ENCODE measurements at regions not wholly inside any gene's neighbourhood (a gene's known extent, or its start where the extent isn't known, plus 50 kb on each side); places are given as distances from the start of the nearest gene placed in this dataset.

DNA sequence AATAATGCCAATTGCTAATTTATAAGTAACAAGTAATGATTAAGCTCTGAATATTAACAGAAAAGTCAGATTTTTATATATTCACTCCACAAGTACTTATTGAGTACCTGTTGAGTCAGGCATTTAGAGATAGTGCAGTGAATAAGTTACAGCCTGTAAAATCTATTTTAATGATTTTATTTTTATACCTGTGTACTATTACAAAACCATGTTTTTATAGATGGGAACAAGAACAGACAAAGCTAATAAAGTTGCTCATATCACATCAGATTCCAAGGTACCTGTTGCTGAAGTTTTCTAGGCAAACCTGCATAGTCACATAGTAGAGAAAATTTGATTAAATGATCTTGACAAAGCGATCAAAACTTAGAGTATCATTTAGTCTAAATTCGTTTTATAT is 623.7 kb downstream of the EFNA5 start:
- Histone ChIP-seq H3K9me2 (no peaks in the 10 kb centered on the region; the same call in 1 of the 2 replicates), H3K79me2 (ENCODE audit: insufficient read depth) (no peaks in the 10 kb centered on the region), H2AFZ (ENCODE audit: low read depth) (no peak overlapping the region), H3K4me1 (ENCODE audit: control insufficient read depth in 1 of 2, insufficient read depth in 2 of 2, low read depth in 1 of 2, low read length in 1 of 2) (no peaks in the 10 kb centered on the region), H3K4me3 (ENCODE audit: low read depth in 2 of 2, low read length in 1 of 2) (no peak overlapping the region), H3F3A (replicated peaks; ENCODE audit: insufficient read depth) (no peaks in the 10 kb centered on the region), H3K27ac (ENCODE audit: low read depth in 2 of 2, low read length in 1 of 2) (no peak overlapping the region), H3K27me3 (ENCODE audit: insufficient read depth) (no peaks in the 10 kb centered on the region), H3K9ac (no peak overlapping the region), H3K36me3 (replicated peaks in 1 of 2; ENCODE audit: control insufficient read depth in 1 of 2, insufficient read depth in 2 of 2, low read length in 1 of 2) (no peaks in the 10 kb centered on the region), H4K20me1 (ENCODE audit: insufficient read depth) (no peaks in the 10 kb centered on the region), H3K9me3 (no peaks in the 10 kb centered on the region), H3K4me2 (no peak overlapping the region)
- ChIA-PET POLR2A (no interaction called here), CTCF (no interaction called here)
- TF ChIP-seq TAF1 (IDR thresholded peaks at IDR 0.05; ENCODE audit: borderline replicate concordance, low read depth, low read length) (no peak), CHD2 (IDR thresholded peaks at IDR 0.05; ENCODE audit: low read length, partially characterized antibody) (no peak), TEAD4 (IDR thresholded peaks at IDR 0.05; ENCODE audit: borderline replicate concordance, insufficient read depth) (no peak)
- no peak for DNase-seq
- WGBS (ENCODE audit: low lambda C conversion rate) = 50% methylated on average over 2 of the region's 2 CpGs

DNA sequence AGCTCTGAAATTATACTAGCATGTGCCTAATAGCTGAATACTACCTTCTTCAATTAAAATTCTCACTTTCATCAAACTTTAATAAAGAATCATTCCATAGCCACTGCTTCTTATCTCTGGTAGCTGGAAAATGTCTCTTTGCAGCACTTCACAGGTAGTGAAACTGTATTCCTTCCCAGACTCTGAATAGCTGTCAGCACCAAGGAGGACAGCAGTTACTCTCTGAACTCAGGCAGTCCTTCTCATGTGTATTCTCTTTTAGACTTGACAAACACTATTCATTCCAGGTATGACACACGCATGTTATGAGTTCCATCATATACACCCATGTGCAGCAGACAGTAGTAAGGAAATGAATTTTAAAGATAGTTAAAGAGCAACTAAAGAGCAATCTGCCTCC is 627.1 kb downstream of the EFNA5 start:
- Histone ChIP-seq H3K9ac (no peak overlapping the region), H3K79me2 (ENCODE audit: insufficient read depth) (no peaks in the 10 kb centered on the region), H4K20me1 (ENCODE audit: insufficient read depth) (no peaks in the 10 kb centered on the region), H3F3A (replicated peaks; ENCODE audit: insufficient read depth) (no peaks in the 10 kb centered on the region), H3K4me3 (ENCODE audit: low read depth in 2 of 2, low read length in 1 of 2) (no peak overlapping the region), H3K9me3 (no peaks in the 10 kb centered on the region), H3K4me1 (ENCODE audit: control insufficient read depth in 1 of 2, insufficient read depth in 2 of 2, low read depth in 1 of 2, low read length in 1 of 2) (no peaks in the 10 kb centered on the region), H3K36me3 (replicated peaks in 1 of 2; ENCODE audit: control insufficient read depth in 1 of 2, insufficient read depth in 2 of 2, low read length in 1 of 2) (no peaks in the 10 kb centered on the region), H3K9me2 (no peaks in the 10 kb centered on the region; the same call in 1 of the 2 replicates), H3K27me3 (ENCODE audit: insufficient read depth) (no peaks in the 10 kb centered on the region), H3K4me2 (no peak overlapping the region), H3K27ac (ENCODE audit: low read depth in 2 of 2, low read length in 1 of 2) (no peak overlapping the region), H2AFZ (ENCODE audit: low read depth) (no peak overlapping the region)
- 100% methylated on average over 1 of the region's 1 CpG for WGBS (ENCODE audit: low lambda C conversion rate)
- CTCF ChIA-PET = no interaction called here
- POLR2A ChIA-PET = no interaction called here
- DNase-seq = no peak
- TF ChIP-seq IRF3 (IDR thresholded peaks at IDR 0.05; ENCODE audit: low read depth, low read length) = no peak
- TF ChIP-seq RAD21 (IDR thresholded peaks at IDR 0.05; ENCODE audit: low read length) = no peak
- TF ChIP-seq FOXJ3 (CRISPR knock-in tag; IDR thresholded peaks at IDR 0.05) = no peak
- no peak for TF ChIP-seq PBX3 (IDR thresholded peaks at IDR 0.05)
- TF ChIP-seq RXRA (IDR thresholded peaks at IDR 0.05; ENCODE audit: borderline replicate concordance, low read depth) = no peak
- TF ChIP-seq YY1 (IDR thresholded peaks at IDR 0.05; ENCODE audit: low read depth) = no peak

DNA sequence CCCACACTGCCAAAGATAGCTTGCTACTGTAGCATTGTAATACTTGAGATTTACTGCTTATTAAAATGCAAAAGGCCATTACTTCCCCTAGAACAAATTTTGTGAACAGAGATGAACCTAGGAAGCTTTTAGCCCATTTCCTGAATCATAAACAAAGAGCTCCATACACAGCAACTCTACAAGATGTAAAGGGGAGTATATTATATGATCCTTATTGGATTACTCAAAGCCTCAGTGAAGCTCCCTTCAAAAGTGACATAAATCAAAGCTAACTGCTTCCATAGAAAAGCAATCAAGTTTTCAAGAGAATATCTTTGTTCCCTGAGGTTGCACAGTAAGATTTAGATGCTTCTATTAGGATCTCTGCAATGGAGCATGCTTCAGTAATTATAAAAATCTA is 629.8 kb downstream of the EFNA5 start:
- CTCF ChIA-PET = interaction anchor here (1.3 to 1.4 kb wide), 2 partner anchors 9 to 14 kb away, joined by 3 read pairs; no protein-coding TSS in a partner anchor
- Histone ChIP-seq H3K9me3 (no peaks in the 10 kb centered on the region), H3K4me2 (no peak overlapping the region), H4K20me1 (ENCODE audit: insufficient read depth) (no peaks in the 10 kb centered on the region), H3K36me3 (replicated peaks in 1 of 2; ENCODE audit: control insufficient read depth in 1 of 2, insufficient read depth in 2 of 2, low read length in 1 of 2) (no peaks in the 10 kb centered on the region), H3K4me3 (ENCODE audit: low read depth in 2 of 2, low read length in 1 of 2) (no peak overlapping the region), H2AFZ (ENCODE audit: low read depth) (no peak overlapping the region), H3K9me2 (no peaks in the 10 kb centered on the region; the same call in 1 of the 2 replicates), H3K79me2 (ENCODE audit: insufficient read depth) (no peaks in the 10 kb centered on the region), H3K27ac (ENCODE audit: low read depth in 2 of 2, low read length in 1 of 2) (no peak overlapping the region), H3K9ac (no peak overlapping the region), H3F3A (replicated peaks; ENCODE audit: insufficient read depth) (no peaks in the 10 kb centered on the region), H3K4me1 (ENCODE audit: control insufficient read depth in 1 of 2, insufficient read depth in 2 of 2, low read depth in 1 of 2, low read length in 1 of 2) (no peaks in the 10 kb centered on the region), H3K27me3 (ENCODE audit: insufficient read depth) (no peaks in the 10 kb centered on the region)
- TF ChIP-seq PBX3 (IDR thresholded peaks at IDR 0.05) (no peak), FOXJ3 (CRISPR knock-in tag; IDR thresholded peaks at IDR 0.05) (no peak), TAF1 (IDR thresholded peaks at IDR 0.05; ENCODE audit: borderline replicate concordance, low read depth, low read length) (no peak), NFIC (IDR thresholded peaks at IDR 0.05; ENCODE audit: borderline replicate concordance) (no peak), IRF3 (IDR thresholded peaks at IDR 0.05; ENCODE audit: low read depth, low read length) (no peak), RAD21 (IDR thresholded peaks at IDR 0.05; ENCODE audit: low read length) (no peak), CHD2 (IDR thresholded peaks at IDR 0.05; ENCODE audit: low read length, partially characterized antibody) (no peak), RXRA (IDR thresholded peaks at IDR 0.05; ENCODE audit: borderline replicate concordance, low read depth) (no peak), SIN3A (IDR thresholded peaks at IDR 0.05; ENCODE audit: borderline replicate concordance, low read depth, low read length) (no peak), YY1 (IDR thresholded peaks at IDR 0.05; ENCODE audit: low read depth) (no peak)
- TF ChIP-seq, protein P1, sequence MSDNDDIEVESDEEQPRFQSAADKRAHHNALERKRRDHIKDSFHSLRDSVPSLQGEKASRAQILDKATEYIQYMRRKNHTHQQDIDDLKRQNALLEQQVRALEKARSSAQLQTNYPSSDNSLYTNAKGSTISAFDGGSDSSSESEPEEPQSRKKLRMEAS (IDR thresholded peaks at IDR 0.05; ENCODE audit: low read depth) = no peak
- TF ChIP-seq, protein P2, sequence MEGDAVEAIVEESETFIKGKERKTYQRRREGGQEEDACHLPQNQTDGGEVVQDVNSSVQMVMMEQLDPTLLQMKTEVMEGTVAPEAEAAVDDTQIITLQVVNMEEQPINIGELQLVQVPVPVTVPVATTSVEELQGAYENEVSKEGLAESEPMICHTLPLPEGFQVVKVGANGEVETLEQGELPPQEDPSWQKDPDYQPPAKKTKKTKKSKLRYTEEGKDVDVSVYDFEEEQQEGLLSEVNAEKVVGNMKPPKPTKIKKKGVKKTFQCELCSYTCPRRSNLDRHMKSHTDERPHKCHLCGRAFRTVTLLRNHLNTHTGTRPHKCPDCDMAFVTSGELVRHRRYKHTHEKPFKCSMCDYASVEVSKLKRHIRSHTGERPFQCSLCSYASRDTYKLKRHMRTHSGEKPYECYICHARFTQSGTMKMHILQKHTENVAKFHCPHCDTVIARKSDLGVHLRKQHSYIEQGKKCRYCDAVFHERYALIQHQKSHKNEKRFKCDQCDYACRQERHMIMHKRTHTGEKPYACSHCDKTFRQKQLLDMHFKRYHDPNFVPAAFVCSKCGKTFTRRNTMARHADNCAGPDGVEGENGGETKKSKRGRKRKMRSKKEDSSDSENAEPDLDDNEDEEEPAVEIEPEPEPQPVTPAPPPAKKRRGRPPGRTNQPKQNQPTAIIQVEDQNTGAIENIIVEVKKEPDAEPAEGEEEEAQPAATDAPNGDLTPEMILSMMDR (IDR thresholded peaks at IDR 0.05) = no peak
- no peak for DNase-seq
- POLR2A ChIA-PET = no interaction called here
